PC-9 (cell line): ENCODE measurements at regions not wholly inside any gene's neighbourhood (a gene's known extent, or its start where the extent isn't known, plus 50 kb on each side); places are given as distances from the start of the nearest gene placed in this dataset.

Experiments used
- EZH2 ChIP-seq: fragments of 200-600 bp; sonication (generic); IDR thresholded peaks from 2 replicates; pipeline ENCODE4 v1.8.0; 2017; ENCODE audit warnings: antibody characterized with exemption, low read depth
- TF ChIP-seq, protein P1 (sequence below): fragments of 200-600 bp; sonication (generic); conservative IDR thresholded peaks from 2 replicates; pipeline ENCODE4 v1.6.1; 2017; ENCODE audit warnings: mixed run types, antibody characterized with exemption, mild to moderate bottlenecking, moderate library complexity

DNA sequence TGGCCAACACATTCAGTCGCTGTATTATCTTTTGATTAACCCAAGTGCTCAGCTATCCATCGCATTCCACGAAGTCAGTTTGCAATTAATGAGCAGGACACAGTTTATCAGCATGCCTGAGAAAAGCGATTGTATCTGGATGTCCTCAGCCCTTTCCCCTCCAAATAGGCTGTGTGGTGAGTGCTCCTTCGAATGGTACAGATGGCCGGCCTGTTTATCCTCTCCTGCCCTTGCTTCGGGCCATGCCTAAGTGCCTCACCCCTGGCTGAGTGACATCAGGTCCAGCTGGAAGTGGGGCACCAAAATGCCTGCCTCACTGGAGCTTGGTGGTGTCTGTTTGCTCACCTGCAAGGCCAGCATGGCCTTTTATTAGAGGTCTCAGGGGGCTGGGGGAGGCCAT is 317.3 kb downstream of the GADD45G start:
- TF ChIP-seq, protein P1, sequence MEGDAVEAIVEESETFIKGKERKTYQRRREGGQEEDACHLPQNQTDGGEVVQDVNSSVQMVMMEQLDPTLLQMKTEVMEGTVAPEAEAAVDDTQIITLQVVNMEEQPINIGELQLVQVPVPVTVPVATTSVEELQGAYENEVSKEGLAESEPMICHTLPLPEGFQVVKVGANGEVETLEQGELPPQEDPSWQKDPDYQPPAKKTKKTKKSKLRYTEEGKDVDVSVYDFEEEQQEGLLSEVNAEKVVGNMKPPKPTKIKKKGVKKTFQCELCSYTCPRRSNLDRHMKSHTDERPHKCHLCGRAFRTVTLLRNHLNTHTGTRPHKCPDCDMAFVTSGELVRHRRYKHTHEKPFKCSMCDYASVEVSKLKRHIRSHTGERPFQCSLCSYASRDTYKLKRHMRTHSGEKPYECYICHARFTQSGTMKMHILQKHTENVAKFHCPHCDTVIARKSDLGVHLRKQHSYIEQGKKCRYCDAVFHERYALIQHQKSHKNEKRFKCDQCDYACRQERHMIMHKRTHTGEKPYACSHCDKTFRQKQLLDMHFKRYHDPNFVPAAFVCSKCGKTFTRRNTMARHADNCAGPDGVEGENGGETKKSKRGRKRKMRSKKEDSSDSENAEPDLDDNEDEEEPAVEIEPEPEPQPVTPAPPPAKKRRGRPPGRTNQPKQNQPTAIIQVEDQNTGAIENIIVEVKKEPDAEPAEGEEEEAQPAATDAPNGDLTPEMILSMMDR = no peak
- no peak for TF ChIP-seq EZH2
